CD14-positive monocyte (primary cell): ENCODE measurements at regions not wholly inside any gene's neighbourhood (a gene's known extent, or its start where the extent isn't known, plus 50 kb on each side); places are given as distances from the start of the nearest gene placed in this dataset.

ENCODE experiments used
- DNase-seq, 3 donors: peaks; one replicate each; pipeline ENCODE4 v3.0.0-alpha.2; 2011 to 2022
- H2AFZ ChIP-seq: 2 replicates; pipeline ENCODE4 v1.6.0; 2012; ENCODE audit warnings: mild to moderate bottlenecking, low read depth, low read length, inconsistent platforms; ENCODE audit not compliant: insufficient read depth, poor library complexity, severe bottlenecking
- H3K27ac ChIP-seq, 2 donors: 1 replicate in 1 of 2; 2 replicates in 1 of 2; pipeline ENCODE4 v1.5.1; 2012 to 2013; ENCODE audit warnings: low read length in 2 of 2, control low read depth in 1 of 2, inconsistent platforms in 1 of 2, low read depth in 1 of 2, mild to moderate bottlenecking in 1 of 2
- H3K27me3 ChIP-seq, 2 donors: one replicate each; pipeline versions ENCODE4 v1.6.0 to v1.6.1; 2011 to 2013; ENCODE audit warnings: low read length in 2 of 2; ENCODE audit not compliant: control insufficient read depth in 2 of 2, insufficient read depth in 2 of 2
- H3K36me3 ChIP-seq, 2 donors: replicated peaks in 1 of 2; 1 replicate in 1 of 2; 2 replicates in 1 of 2; pipeline versions ENCODE4 v1.5.1 to v1.6.1; 2012 to 2013; ENCODE audit warnings: low read length in 2 of 2, control low read depth in 1 of 2, inconsistent platforms in 1 of 2, mild to moderate bottlenecking in 1 of 2; ENCODE audit not compliant: insufficient read depth in 2 of 2, control insufficient read depth in 1 of 2
- H3K4me1 ChIP-seq, 2 donors: 1 replicate in 1 of 2; 2 replicates in 1 of 2; pipeline versions ENCODE4 v1.5.1 to v1.6.1; 2012 to 2013; ENCODE audit warnings: low read length in 2 of 2, control low read depth in 1 of 2, inconsistent platforms in 1 of 2, mild to moderate bottlenecking in 1 of 2, moderate library complexity in 1 of 2; ENCODE audit not compliant: insufficient read depth in 2 of 2, control insufficient read depth in 1 of 2
- H3K4me2 ChIP-seq: replicated peaks from 2 replicates; pipeline ENCODE3; 2012; ENCODE audit warnings: low read length, moderate library complexity, mild to moderate bottlenecking; ENCODE audit not compliant: poor library complexity, severe bottlenecking; ENCODE audit errors: extremely low read depth
- H3K4me3 ChIP-seq, 3 experiments: fragments of 200-600 bp in 1 of 3; sonication (generic) in 1 of 3; replicated peaks in 1 of 3; 1 replicate in 2 of 3; 2 replicates in 1 of 3; pipeline ENCODE4 v1.5.1; 2011 to 2013; ENCODE audit warnings: low read length in 3 of 3, mild to moderate bottlenecking in 3 of 3, control low read depth in 2 of 3, low read depth in 2 of 3, inconsistent platforms in 1 of 3, moderate library complexity in 1 of 3
- H3K79me2 ChIP-seq: 2 replicates; pipeline ENCODE4 v1.6.0; 2012; ENCODE audit warnings: mild to moderate bottlenecking, control low read depth, inconsistent platforms, low read length, moderate library complexity; ENCODE audit not compliant: insufficient read depth
- H3K9ac ChIP-seq: 2 replicates; pipeline ENCODE4 v1.6.0; 2017; ENCODE audit warnings: low read length, mild to moderate bottlenecking; ENCODE audit not compliant: insufficient read depth, poor library complexity, severe bottlenecking
- H3K9me3 ChIP-seq, 2 donors: replicated peaks in 1 of 2; 1 replicate in 1 of 2; 2 replicates in 1 of 2; pipeline versions ENCODE4 v1.5.1 to v1.6.1; 2012 to 2013; ENCODE audit warnings: low read length in 2 of 2, control low read depth in 1 of 2; ENCODE audit not compliant: control insufficient read depth in 1 of 2, insufficient read depth in 1 of 2
- H4K20me1 ChIP-seq: 2 replicates; pipeline ENCODE4 v1.6.0; 2012; ENCODE audit warnings: mild to moderate bottlenecking, low read length, control low read depth, moderate library complexity; ENCODE audit not compliant: insufficient read depth
- H3K27ac Mint-ChIP-seq, 7 donors: one replicate each; pipeline ENCODE4 v1.8.0; 2020; ENCODE audit warnings: mild to moderate bottlenecking in 7 of 7, mixed read lengths in 7 of 7, moderate library complexity in 6 of 7, inconsistent platforms in 2 of 7
- H3K27me3 Mint-ChIP-seq, 3 donors: one replicate each; pipeline ENCODE4 v1.8.0; 2021 to 2022; ENCODE audit warnings: low read depth in 3 of 3, mild to moderate bottlenecking in 3 of 3, mixed read lengths in 3 of 3, moderate library complexity in 3 of 3, inconsistent platforms in 1 of 3
- H3K36me3 Mint-ChIP-seq, 2 donors: one replicate each; pipeline ENCODE4 v1.8.0; 2020; ENCODE audit warnings: mixed read lengths in 2 of 2, inconsistent platforms in 1 of 2, mild to moderate bottlenecking in 1 of 2
- H3K4me1 Mint-ChIP-seq: one replicate; pipeline ENCODE4 v1.8.0; 2020; ENCODE audit warnings: mild to moderate bottlenecking, mixed read lengths
- H3K4me3 Mint-ChIP-seq, 2 donors: one replicate each; pipeline ENCODE4 v1.8.0; 2020; ENCODE audit warnings: mild to moderate bottlenecking in 2 of 2, mixed read lengths in 2 of 2, moderate library complexity in 1 of 2
- H3K9me3 Mint-ChIP-seq, 7 donors: one replicate each; pipeline ENCODE4 v1.8.0; 2020 to 2022; ENCODE audit warnings: mixed read lengths in 7 of 7, mild to moderate bottlenecking in 6 of 7, moderate library complexity in 6 of 7, inconsistent platforms in 2 of 7
- CTCF ChIP-seq: fragments of 200-600 bp; IDR thresholded peaks from one replicate; pipeline ENCODE4 v1.8.0; 2022; ENCODE audit warnings: antibody characterized with exemption, mild to moderate bottlenecking
- WGBS: methylation state at CpG from one replicate; pipeline ENCODE4 v1.1.5; 2013; ENCODE audit warnings: missing lambda C conversion rate; ENCODE audit not compliant: insufficient coverage; 5-methylcytosine and 5-hydroxymethylcytosine counted together
- intact Hi-C, 2 donors: fragments of 100-400 bp; cut with micrococcal nuclease; formaldehyde crosslinking; loops; one replicate each; pipeline versions ENCODE4 v1.15.0 to v1.15.1; 2023

- DNase-seq: no peak
- Histone ChIP-seq H2AFZ (peak overlapping the region; percentile 18), H3K27me3 (no peaks in the 10 kb centered on the region), H3K9me3 (no peaks in the 10 kb centered on the region), H3K79me2 (no peaks in the 10 kb centered on the region), H4K20me1 (no peaks in the 10 kb centered on the region), H3K4me2 (no peak overlapping the region), H3K4me3 (no peak overlapping the region), H3K4me1 (peaks cover 10 to 13% of the 10 kb centered on the region in 2 donors), H3K36me3 (no peaks in the 10 kb centered on the region), H3K9ac (no peak overlapping the region), H3K27ac (no peak overlapping the region)
- Mint-ChIP-seq H3K4me1 (peaks cover 20% of the 10 kb centered on the region), H3K9me3 (no peaks in the 10 kb centered on the region), H3K4me3 (no peak overlapping the region), H3K36me3 (no peaks in the 10 kb centered on the region), H3K27me3 (peaks cover 0 to 3% (median 3%) of the 10 kb centered on the region in 3 donors), H3K27ac (no peak overlapping the region)
- WGBS: no CpG with 5 or more reads among the region's 6 CpGs
- intact Hi-C loops: no loop called here
- no peak for TF ChIP-seq CTCF
These were observed 73.5 kb upstream of the ARID1B start for GRCh38 chr6:156703719-156704118.

- intact Hi-C loops: no loop called here
- DNase-seq: no peak
- no peaks in the 10 kb centered on the region for H3K9me3 Mint-ChIP-seq
- Histone ChIP-seq H4K20me1 (no peaks in the 10 kb centered on the region), H3K9ac (no peak overlapping the region), H3K27me3 (no peaks in the 10 kb centered on the region), H3K27ac (no peak overlapping the region), H3K9me3 (no peaks in the 10 kb centered on the region), H3K4me2 (no peak overlapping the region), H3K4me1 (peaks cover 28 to 29% of the 10 kb centered on the region in 2 donors), H2AFZ (no peak overlapping the region), H3K36me3 (no peaks in the 10 kb centered on the region), H3K79me2 (no peaks in the 10 kb centered on the region), H3K4me3 (no peak overlapping the region)
- no peak overlapping the region for H3K27ac Mint-ChIP-seq
- no peak for TF ChIP-seq CTCF
- no peak overlapping the region for H3K4me3 Mint-ChIP-seq
- WGBS: no CpG with 5 or more reads among the region's 4 CpGs
- peaks cover 0 to 3% (median 2%) of the 10 kb centered on the region in 3 donors for H3K27me3 Mint-ChIP-seq
- H3K4me1 Mint-ChIP-seq: peaks cover 37% of the 10 kb centered on the region
- no peaks in the 10 kb centered on the region for H3K36me3 Mint-ChIP-seq
These were observed 75.2 kb upstream of the ARID1B start for GRCh38 chr6:156701966-156702365.
